ENCODE measurements at regions not wholly inside any gene's neighbourhood (a gene's known extent, or its start where the extent isn't known, plus 50 kb on each side); places are given as distances from the start of the nearest gene placed in this dataset.

DNA sequence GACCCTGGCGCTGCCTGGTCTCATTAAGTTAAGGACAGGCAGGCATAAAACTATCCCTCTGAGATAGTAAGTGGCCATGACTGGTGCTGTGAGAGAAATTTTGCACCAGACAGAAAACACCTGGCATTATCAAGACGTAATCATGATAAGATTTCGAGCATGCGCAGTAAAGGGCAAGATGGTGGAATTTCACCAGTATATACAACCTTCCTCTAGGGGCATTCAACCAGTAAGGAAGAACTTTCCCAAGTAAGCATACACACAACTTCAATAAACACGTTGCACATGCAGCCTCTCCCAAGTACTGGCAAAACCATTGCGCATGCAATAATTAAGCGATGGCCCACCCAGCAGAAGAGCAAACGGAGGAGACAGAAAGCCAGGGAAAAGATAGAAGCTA is 1376.4 kb upstream of the CRIM1 start:
- no peak for TF ChIP-seq CTCF (conservative IDR thresholded peaks at IDR 0.05; ENCODE audit: low read depth, low read length)
- TF ChIP-seq EZH2phosphoT487 (IDR thresholded peaks at IDR 0.05; ENCODE audit: borderline replicate concordance, low read length), result no peak
